Right atrium auricular region (tissue), 2 donors: ENCODE measurements at regions not wholly inside any gene's neighbourhood (a gene's known extent, or its start where the extent isn't known, plus 50 kb on each side); places are given as distances from the start of the nearest gene placed in this dataset.
A peak's percentile ranks its signal among the peaks of the same experiment; 100 is the strongest.

Source experiments
- DNase-seq: peaks from one replicate; pipeline ENCODE4 v3.0.0-alpha.2; 2019; ENCODE audit warnings: low spot score
- H3K27ac ChIP-seq, 2 donors: fragments of 200-600 bp; sonication (generic); 1 replicate in 1 of 2; 2 replicates in 1 of 2; pipeline ENCODE4 v1.5.1; 2016 to 2019
- H3K27me3 ChIP-seq, 2 donors: fragments of 200-600 bp; sonication (generic); one replicate each; pipeline versions ENCODE4 v1.5.1 to v1.6.0; 2017 to 2019
- H3K36me3 ChIP-seq: fragments of 200-600 bp; sonication (generic); one replicate; pipeline ENCODE4 v1.5.1; 2016
- H3K4me1 ChIP-seq, 2 donors: fragments of 200-600 bp; sonication (generic); one replicate each; pipeline versions ENCODE4 v1.5.1 to v1.6.0; 2017 to 2019
- H3K4me3 ChIP-seq, 2 donors: fragments of 200-600 bp; sonication (generic); 1 replicate in 1 of 2; 2 replicates in 1 of 2; pipeline ENCODE4 v1.5.1; 2017 to 2019; ENCODE audit warnings: mild to moderate bottlenecking in 1 of 2, moderate library complexity in 1 of 2
- H3K9me3 ChIP-seq, 2 donors: fragments of 200-600 bp; sonication (generic); one replicate each; pipeline ENCODE4 v1.5.1; 2019
- CTCF ChIP-seq, 2 donors: fragments of 200-600 bp; sonication (generic); IDR thresholded peaks; one replicate each; pipeline ENCODE4 v1.5.1; 2019; ENCODE audit warnings: antibody characterized with exemption in 2 of 2

DNA sequence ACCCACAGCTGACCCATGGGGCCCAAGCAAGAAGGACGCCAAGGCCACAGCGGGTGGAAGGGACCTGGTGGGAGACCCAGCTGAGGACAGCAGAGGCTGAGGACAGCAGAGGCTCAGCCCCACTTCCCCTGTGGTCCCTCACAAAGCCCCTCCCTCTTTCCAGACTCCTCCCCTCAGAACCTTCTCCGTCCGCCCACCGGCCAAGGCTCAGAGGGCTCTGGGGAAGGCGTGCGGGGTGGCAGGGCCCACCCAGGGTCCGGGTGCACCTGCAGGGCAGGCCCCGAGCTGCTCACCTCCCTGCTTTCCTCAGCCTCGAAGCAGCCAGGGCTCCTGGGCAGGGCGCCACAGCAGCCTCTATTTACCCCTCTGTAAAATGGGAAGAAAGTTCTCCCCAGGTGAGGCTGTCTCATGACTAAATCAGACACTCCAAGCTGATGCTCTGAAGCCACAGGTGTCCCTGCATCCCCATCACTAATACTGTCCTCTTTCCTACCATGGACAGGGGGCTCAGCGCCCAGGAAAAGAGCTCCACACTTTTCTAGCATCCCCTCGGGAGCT is 137.9 kb upstream of the PPP1R26 start:
- no peaks in the 10 kb centered on the region for H3K27me3 ChIP-seq
- H3K27ac ChIP-seq, result no peak overlapping the region
- H3K9me3 ChIP-seq, result no peaks in the 10 kb centered on the region

GRCh38 chr9:135342206-135343130 is 137.1 kb upstream of the PPP1R26 start:
- no peak for TF ChIP-seq CTCF (IDR thresholded peaks at IDR 0.05)
- H3K27me3 ChIP-seq, result no peaks in the 10 kb centered on the region
- no peak for DNase-seq
- no peaks in the 10 kb centered on the region for H3K9me3 ChIP-seq
- no peak overlapping the region for H3K4me3 ChIP-seq
- no peaks in the 10 kb centered on the region for H3K4me1 ChIP-seq
- H3K36me3 ChIP-seq, result no peaks in the 10 kb centered on the region
- no peak overlapping the region for H3K27ac ChIP-seq

More for the DNA sequence above, 137.9 kb upstream of the PPP1R26 start:
- H3K4me1 ChIP-seq, result no peaks in the 10 kb centered on the region
- no peaks in the 10 kb centered on the region for H3K36me3 ChIP-seq
- no peak for DNase-seq
- TF ChIP-seq CTCF (IDR thresholded peaks at IDR 0.05), result no peak
- H3K4me3 ChIP-seq, result no peak overlapping the region

DNA sequence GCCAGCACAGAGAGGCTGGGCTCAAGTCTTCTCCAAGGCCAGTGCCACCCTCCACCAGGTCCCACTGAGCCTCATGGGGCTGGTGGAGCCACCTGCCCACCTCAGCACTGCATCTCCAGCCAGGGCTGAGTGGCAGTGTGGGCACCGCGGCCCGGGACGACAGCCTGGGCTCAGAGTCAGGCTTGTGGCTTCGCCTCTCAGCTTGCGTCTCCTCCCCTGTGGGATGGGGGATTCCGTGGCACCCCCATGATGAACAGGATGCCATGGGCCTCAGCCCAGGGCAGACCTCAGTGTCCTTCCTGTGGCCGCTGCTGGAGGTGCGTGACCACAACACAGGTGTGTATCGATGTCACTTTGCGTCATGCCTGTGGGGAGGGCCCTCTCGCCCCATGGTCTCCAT is 136.4 kb upstream of the PPP1R26 start:
- no peak for DNase-seq

DNA sequence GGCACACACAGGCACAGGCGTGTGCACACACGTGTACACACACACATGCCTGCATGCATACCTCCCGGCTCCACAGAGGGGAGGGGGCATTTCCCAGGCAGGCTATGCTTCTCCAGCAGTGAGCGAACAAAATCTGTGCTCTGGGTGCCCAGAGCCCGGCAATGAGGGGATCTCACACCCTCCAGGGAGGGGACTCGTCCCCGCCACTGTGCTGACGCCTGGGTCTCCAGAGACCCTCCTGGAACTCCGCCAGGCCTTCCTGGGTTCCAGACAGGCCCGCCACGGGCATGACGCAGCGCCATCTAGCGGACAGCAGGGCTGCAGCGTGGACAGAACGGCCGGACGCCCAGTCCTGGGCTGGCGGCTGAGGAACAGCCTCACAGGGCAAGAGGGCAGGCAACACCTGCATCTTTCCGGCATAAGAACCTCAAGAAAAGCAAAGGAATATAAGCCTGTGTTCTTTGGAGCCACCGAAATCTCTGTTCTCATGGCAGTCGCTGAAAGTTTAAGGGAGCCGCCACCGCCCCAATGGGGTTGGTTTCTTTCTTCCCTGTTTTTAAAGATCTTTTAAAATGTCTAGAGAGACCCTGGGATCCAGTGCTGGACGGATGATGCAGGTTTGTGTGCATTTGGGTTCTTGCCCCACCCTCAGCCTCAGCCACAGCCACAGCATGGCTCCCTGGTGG is 135.6 kb upstream of the PPP1R26 start:
- Histone ChIP-seq H3K27me3 (no peaks in the 10 kb centered on the region), H3K36me3 (no peaks in the 10 kb centered on the region), H3K4me1 (no peaks in the 10 kb centered on the region), H3K4me3 (no peak overlapping the region), H3K9me3 (no peaks in the 10 kb centered on the region), H3K27ac (no peak overlapping the region)
- DNase-seq, result no peak
- TF ChIP-seq CTCF (IDR thresholded peaks at IDR 0.05), result peak; percentile 78 to 92

More for the DNA sequence above, 136.4 kb upstream of the PPP1R26 start:
- Histone ChIP-seq H3K36me3 (no peaks in the 10 kb centered on the region), H3K27ac (no peak overlapping the region), H3K4me3 (no peak overlapping the region), H3K4me1 (no peaks in the 10 kb centered on the region), H3K27me3 (no peaks in the 10 kb centered on the region), H3K9me3 (no peaks in the 10 kb centered on the region)
- TF ChIP-seq CTCF (IDR thresholded peaks at IDR 0.05), result no peak

- no peak overlapping the region for H3K27ac ChIP-seq
- H3K4me3 ChIP-seq, result no peak overlapping the region
- H3K27me3 ChIP-seq, result no peaks in the 10 kb centered on the region
- no peaks in the 10 kb centered on the region for H3K4me1 ChIP-seq
- H3K36me3 ChIP-seq, result no peaks in the 10 kb centered on the region
- no peak for DNase-seq
- TF ChIP-seq CTCF (IDR thresholded peaks at IDR 0.05), result no peak
- no peaks in the 10 kb centered on the region for H3K9me3 ChIP-seq
These were observed 135.1 kb upstream of the PPP1R26 start for GRCh38 chr9:135344523-135344901.
